GM21367 (cell line): ENCODE measurements at regions not wholly inside any gene's neighbourhood (a gene's known extent, or its start where the extent isn't known, plus 50 kb on each side); places are given as distances from the start of the nearest gene placed in this dataset.
A peak's percentile ranks its signal among the peaks of the same experiment; 100 is the strongest.
"Not testable (repeated sequence)": the region's sequence is repeated elsewhere in the genome, so short reads cannot be mapped to it uniquely, and the experiment has no call there.

Experiments
- ATAC-seq: cut with Tn5 transposase; IDR thresholded peaks from one replicate; pipeline ENCODE4 v1.9.1; 2021; ENCODE audit not compliant: unreplicated experiment

DNA sequence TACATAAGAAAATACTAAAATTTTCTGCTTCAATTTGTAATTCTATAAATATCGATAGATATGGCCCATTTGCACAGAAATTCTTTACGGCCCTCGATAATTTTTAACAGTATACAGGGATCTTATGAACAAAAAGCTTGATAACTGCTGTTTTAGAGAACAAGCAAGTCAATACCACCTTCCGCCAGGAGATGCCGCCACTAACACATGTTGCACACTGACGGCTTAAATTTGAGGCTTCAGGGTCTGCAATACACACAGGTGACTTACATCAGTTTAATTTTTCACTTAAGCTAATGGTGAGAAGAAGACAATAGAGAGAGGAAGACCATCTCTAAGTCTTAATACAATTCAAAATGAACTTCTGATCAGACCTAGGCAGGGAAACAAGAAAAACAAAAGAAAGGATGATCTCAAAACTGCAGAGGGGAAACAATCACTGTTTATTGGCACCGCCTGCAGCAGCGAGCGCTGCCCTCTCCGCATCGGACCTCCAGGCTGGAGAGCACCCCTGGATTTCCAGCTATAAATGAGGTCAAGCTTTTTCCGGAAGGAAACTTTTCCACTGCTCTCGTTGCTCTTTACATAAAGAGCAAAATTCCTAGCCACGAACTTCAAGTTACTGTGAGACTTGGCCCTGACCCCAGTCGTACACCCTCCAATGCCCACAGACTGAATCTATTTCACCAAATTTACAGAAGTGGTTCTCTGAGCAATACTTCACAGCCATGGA, 53.9 kb downstream of the OTOR start:
- ATAC-seq, result peak; percentile 86

DNA sequence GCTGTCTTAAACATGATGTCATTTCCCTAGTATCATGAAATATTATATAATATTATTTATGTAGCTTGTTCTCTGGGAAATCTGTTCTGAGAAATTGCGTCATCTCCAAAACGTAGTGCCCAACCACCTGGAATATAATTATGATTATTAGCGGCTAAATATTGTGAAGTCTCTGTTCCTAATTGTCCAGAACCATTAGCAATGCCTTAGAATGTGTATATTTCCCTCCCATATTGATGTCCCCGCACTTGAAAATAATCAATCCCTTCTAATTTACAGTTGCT, 54.4 kb downstream of the OTOR start:
- ATAC-seq, result no peak

DNA sequence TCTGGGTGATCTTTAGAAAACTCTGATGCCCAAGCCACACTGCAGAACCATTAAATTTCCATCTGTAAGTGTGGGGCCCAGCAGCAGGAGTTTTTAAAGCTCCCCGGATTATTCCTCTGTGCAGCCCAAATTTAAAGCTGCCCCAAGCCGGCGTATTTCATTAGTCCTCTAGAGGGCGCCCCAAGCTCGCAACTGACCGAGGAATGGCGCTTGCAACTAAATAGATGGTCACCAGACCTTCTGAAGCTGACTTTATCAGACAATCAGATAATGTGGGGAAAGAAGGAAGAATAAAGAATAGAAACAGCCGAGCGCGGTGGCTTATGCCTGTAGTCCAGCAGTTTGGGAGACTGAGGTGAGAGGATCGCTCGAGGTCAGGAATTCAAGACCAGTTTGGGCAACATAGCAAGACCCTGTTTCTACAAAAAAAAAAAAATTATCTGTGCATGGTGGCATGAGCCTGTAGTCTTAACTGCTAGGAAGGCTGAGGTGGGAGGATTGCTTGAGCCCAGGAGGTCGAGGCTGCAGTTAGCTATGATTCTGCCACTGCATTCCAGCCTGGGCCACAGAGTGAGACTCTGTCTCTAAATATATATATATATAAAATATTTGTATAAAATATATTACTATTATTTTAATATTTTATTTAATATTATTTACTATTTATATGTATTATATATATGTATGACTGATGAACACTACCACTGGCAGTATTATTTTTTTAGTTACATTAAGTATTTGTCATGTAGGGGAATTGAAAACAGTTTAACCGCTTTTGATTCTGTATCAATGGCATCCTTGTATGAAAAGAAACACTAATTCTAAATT, 56.0 kb downstream of the OTOR start:
- ATAC-seq, result no peak

DNA sequence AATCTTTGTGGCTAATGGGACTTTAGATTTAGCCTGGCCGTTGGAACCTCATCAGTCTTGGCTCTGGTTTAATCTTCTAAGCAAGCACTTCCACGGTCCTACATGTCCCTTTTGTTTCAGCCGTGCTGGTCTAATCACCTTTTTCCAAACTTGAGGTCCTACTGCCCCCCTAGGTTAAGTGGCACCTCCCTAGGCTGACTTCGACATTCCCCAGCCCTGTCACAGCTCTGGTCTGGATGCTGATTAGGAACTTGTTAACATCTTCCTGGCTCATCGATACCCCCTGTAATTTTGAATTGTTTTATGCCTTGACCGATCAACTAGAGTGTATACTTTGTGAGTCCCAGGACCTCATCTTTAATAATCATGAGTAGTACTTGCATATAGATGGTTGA, 56.6 kb downstream of the OTOR start:
- ATAC-seq, result no peak

DNA sequence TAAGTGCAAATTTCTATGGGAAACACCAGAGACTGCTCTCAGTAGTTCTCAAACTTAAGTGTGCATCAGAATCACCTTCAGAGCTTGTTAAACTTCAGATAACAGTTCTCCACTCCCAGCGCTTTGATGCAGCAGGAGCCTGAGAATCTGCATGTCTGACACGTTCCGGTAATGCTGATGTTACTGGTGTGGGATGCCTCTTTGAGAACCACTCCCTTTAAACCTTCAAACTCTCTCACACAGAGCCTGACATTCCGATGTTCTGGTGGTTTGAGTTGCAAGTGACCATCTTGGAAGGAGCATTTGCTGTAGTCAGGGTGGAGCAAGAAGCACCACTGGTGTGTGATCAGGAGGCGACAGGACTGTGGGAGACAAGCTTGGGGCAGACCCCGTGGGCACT, 57.9 kb downstream of the OTOR start:
- no peak for ATAC-seq

DNA sequence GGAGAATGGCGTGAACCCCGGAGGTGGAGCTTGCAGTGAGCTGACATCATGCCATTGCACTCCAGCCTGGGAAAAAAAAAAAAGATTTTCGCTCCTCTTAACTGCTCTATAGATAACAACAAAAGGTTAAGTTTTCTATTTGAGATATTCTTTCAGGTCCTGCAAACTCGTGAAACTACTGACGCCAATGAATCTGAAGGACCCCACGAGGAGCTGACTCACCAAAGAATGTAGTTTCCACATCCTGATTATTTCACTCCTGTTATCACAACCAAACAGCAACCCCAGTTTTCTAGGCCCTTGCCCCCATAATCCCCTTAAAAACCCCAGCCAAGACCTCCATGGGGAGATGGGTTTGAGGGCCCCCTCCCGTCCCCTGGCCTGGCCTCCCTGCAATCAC, 58.7 kb downstream of the OTOR start:
- ATAC-seq, result no peak

DNA sequence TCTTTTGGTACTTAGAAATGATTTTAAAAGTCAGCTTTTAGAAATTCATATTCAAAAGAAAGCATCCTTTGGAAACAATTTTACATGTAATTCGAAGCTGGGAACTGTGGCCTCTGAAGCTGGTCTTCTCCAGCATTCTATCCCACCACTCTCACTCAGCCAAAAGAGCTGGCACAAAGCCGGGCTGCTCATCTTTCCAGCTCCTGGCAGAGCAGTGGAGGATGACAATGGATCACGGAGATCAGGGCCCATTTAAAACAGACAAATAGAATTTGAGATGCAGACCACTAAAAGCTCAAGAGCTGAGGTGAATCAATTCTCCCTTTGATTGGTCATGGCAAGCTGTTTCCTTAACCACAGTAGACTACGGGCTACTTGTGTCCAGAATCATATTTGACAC, 60.6 kb downstream of the OTOR start:
- ATAC-seq, result no peak

DNA sequence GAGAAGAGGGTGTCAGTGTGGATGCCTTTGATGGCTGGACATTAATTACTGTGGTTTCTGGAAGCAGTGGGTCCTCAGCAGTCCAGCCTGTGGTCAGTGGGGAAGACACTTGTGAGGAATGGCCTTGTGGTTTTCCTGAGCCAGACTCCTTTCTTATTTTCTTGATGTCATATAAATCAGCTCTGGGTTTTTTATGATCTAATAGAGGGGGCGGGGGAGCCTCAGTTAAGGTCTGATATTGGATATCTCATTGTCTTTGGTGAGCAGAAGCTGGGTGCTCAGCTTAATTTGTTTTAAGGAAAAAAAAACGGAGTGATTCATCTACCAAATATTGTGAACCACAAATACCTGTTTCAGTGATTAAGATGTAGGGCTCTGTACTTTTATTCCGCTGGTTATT, 62.1 kb downstream of the OTOR start:
- no peak for ATAC-seq

DNA sequence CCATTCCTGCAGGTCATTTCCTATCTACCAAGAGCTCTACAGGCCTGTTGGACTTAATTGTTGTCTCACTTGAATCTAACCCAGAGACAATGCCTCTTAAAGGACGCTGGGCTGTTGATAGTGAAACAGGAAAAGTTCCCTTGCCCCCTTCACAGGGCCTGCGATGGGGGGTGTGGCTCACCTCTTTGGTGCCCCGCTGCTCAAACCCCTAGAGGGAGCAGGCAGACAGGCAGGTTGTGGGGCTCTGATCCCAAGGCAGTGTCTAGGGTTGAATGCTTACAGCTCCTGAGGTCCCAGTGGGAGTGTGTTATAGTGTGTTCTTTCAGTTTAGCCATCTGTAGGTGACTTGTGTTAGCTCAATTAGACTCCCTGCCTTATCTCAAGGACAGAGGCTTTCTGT, 68.0 kb downstream of the OTOR start:
- ATAC-seq, result no peak

DNA sequence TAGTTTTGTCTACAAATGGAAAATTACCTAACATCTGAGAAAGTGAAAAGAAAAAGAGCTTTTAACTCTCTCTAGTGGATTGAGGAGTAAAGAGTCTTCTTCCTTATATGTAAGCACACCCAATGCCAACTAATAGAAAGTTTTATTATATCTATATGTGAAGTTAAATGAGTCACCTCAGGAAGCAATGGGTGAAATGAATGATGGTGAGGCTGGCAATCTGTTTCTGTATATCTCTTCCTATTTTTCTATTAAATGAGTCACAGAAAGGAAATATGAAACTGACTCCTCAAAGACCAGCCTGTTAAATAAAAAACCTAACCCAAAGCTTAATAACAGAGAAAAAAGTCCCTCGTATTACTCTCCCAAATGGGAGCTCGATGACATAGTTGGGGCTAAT, 71.3 kb downstream of the OTOR start:
- no peak for ATAC-seq

DNA sequence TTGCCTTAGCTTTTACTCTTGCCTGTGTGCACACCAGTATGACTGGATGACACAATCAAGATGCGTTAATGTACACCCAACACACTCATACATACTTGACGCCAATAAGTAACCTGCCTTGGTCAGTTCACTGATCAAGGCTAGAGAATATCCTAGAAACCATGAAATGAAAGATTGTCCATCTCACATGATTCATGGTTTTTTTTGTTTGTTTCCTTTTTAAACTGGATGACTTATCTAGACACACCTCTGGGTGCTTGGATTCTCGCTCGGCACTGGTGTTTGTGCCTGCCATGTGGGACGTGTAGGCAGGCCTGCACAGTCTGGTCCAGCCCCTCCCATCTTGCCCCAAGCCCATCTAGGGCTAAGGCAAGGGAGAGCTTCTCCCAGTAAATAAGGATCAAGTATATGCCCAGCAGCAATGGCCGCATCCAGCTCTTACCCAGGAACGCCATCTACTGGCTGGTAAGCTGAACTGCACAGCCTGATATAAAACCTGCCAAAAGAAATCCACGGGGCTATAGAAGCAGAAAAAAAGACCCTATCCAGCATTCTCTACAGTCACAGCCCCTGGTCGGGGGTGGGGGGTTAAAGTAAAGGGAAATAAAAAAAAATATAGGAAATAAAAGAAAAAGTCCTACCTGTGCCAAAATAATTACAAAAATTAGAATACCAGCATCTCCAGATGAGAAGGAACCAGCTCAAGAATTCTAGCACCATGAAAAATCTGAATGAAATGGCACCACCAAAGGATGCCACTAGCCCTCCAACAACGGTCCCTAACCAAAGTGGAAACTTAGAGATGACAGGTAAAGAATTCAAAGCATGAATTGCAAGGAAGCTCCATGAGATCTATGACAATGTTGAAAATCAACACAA, 73.3 kb downstream of the OTOR start:
- no peak for ATAC-seq

DNA sequence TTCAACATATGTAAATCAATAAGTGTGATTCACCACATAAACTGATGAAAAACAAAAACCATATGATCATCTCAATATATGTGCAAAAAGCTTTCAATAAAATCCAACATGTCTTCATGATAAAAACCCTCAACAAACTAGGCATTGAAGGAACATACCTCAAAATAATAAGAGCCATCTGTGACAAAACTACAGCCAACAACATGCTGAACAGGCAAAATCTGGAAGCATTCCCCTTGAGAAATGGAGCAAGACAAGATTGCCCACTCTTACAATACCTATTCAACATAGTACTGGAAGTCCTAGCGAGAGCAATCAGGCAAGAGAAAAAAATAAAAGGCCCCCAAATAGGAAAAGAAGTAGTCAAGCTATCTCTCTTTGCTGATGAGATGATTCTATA, 76.5 kb downstream of the OTOR start:
- no peak for ATAC-seq

DNA sequence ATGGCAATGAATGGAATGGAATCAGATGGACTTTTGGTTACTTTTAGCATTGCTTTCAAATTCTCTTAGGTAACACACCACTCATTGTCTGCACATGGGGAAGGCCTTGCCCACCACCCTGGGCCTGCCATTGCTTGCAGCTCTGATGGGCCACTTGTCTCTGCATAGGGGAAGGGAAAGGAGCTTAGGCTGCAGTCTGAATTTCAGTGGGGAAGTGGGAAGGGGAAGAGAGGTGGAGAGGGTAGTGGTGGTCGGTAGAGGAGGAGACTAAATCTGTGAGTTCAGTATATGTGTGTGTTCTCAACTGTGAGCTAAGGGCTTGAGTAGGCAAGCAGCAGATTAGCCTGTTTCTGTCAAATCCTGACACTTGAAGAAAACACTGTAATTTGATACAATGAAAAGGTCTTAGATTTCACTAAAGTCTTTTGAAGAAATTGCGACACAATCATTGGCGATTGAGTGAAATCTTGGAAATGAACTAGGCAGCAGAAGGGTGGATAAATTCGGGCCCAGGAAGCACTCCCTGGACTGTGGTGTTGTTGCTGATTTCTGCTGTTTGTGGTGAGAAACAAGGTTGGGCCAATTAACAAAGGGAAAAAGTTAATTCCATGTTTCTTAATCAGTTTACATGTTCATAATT, 80.6 kb downstream of the OTOR start:
- ATAC-seq, result no peak

DNA sequence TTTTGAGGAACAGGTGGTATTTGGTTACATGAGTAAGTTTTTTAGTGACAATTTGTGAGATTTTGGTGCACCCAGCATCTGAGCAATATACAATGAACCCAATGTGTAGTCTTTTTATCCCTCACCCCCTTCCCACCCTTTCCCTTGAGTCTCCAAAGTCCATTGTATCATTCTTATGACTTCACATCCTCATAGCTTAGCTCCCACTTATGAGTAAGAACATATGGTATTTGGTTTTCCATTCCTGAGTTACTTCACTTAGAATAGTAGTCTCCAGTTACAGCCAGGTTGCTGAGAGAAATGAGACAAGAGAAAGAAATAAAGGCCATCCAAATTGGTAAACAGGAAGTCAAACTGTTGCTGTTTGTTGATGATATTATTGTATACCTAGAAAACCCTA, 87.5 kb downstream of the OTOR start:
- not testable (repeated sequence) for ATAC-seq

DNA sequence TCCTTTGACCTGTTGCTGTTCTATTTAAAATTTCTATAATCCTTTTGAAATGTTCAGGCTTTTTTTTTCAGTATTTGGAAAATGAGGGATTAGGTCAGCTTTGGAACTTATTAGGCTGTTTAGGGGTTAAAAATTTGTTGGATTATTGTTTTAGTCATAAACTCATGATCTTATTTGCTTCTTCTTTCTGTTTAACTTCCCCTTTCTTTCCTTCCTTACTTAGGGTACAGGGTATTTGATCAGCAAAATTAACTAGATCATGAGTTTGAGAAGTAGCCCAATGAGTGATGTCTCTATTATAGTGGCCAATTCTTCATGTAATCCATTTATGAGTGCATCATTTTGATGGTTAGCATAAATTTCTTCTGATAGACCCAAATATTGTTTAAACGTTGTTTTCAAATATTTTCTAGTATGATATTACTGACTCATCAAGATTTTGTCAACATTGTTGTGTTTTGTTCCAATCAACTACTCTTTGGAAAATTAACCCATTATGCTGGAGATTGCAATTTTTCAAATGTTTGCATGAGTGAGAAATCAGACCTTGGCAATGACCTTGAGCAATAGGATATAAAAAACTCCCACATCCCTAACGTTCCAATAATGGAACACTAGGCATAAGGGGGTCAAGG, 94.4 kb downstream of the OTOR start:
- no peak for ATAC-seq

DNA sequence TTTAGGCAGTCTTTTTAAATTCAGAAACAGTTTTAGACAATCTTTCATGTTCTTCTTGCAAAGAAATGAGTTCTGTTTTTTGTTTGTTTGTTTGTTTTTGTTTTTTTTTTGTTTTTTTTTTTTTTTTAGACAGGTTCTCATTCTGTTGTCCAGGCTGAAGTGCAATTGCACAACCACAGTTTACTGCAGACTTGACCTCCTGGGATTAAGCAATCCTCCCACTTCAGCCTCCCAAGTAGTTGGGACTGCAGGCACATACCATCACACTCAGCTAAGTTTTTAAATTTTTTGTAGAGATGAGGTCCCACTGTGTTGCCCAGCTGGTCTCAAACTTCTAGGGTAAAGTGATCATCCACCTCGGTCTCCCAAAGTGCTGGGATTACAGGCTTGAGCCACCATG, 96.2 kb downstream of the OTOR start:
- no peak for ATAC-seq

DNA sequence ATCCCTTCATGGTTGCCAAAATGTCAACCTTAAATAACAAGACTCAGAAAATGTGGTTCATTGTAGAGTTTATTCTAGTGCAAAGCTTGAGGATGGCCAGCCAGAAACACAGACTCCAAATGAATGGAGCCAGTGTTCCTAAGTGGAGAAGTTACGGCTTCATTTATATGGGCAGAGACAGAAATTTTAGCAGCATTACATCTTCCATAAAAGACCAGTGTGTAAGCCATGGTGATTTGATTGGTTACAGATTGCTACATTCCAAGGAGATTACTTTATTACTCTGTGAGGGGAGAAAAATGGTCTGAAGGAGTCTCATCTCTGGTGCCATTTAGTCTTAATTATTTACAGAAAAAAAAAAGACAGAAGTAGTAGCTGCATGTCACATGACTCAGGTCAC, 97.8 kb downstream of the OTOR start:
- ATAC-seq, result no peak

DNA sequence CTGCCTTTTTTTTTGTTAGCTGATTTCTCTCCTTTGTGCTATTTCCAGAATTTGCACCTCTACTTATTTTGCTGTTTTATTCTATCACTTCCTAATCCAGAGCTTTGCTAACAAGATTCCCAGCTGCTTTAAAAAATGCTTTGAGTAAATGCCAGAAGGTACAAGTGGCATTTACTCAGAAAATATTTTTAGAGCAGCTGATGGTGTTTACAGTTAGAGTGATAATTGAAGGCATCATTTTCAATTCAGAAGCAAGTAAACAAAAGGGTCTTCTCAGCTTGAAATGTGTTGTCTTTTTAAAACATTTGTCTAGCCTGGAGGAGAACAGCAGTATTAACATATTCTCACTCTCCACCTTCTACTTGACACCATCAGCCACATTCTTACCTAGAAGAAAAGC, 99.9 kb downstream of the OTOR start:
- ATAC-seq, result no peak

DNA sequence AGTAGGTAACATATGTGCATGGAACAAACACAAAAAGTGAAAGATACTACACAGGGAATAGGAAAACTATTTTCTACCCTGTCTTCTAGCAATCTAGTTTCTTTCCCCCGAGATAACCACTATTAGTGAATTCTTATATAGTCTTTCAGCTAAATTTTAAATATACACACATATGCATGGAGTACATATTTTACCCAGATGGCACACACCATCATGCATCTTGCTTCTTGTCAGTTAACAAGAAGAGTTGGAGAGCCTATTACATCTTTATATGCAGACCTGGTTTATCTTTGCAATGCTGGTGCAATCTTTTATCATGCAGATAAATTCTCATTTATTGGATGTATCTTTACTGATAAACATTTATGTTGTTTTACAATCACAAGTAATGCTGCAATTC, 100.4 kb downstream of the OTOR start:
- ATAC-seq, result no peak

DNA sequence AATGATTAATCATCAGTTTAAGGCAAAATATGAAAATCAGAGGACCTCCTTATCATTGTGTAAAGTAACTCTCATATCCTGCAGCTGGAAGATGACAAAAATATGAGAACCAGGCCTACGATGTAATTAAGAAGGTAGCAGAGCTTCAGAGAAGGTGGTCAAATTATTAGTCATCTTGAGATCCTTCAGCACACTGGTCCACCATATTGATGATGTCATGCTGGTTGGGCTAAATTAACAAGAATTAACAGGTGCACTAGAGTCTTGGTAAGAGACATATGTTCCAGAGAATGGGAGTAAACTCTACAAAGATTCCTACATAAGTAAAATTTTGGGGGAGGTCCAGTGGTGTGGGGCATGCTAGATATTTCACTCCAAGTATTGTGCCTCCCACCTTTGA, 112.8 kb downstream of the OTOR start:
- no peak for ATAC-seq

DNA sequence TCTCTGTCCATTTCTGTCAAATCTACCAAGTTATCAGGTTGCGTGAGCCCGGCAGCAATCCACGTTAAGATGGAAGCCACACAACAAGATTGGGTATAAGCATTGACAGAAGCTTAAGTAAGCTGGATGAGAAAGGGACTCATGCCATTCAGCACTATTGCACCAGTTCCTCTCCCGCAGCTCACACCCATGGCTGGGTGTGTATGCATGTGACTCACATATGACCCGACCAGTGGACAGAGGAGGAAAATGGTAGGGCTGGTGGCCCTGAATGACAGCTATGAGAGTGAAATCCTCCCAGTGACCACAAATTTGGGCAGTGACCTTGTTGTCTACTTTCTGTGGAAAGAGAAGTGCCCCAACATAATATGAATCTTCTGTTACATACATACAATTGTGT, 113.5 kb downstream of the OTOR start:
- no peak for ATAC-seq
